NCI-H2029 (cell line): ENCODE measurements at regions not wholly inside any gene's neighbourhood (a gene's known extent, or its start where the extent isn't known, plus 50 kb on each side); places are given as distances from the start of the nearest gene placed in this dataset.

Source experiments
- DNase-seq: peaks from one replicate; lab custom pipeline; 2025; lab: John Stamatoyannopoulos, UW

DNA sequence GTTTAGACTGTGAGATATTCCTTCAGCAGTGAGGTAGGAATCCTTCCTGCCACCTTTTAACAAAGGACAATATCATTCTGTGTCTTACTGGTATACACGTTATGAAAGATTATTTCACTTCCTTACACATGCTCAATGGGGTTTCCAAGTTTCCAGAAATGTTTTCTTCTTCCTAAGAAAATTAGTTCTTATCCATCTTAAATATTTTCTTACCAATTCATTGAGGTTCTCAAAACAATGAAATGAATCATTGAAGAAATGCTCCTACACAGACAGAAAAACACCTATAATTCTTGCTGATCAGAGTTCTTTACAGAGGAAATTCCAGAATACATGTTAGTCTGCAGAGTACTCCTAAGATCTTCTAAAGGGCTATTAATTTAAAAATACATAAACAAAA lies 51.4 kb upstream of the SEC61G start:
- DNase-seq = no peak

DNA sequence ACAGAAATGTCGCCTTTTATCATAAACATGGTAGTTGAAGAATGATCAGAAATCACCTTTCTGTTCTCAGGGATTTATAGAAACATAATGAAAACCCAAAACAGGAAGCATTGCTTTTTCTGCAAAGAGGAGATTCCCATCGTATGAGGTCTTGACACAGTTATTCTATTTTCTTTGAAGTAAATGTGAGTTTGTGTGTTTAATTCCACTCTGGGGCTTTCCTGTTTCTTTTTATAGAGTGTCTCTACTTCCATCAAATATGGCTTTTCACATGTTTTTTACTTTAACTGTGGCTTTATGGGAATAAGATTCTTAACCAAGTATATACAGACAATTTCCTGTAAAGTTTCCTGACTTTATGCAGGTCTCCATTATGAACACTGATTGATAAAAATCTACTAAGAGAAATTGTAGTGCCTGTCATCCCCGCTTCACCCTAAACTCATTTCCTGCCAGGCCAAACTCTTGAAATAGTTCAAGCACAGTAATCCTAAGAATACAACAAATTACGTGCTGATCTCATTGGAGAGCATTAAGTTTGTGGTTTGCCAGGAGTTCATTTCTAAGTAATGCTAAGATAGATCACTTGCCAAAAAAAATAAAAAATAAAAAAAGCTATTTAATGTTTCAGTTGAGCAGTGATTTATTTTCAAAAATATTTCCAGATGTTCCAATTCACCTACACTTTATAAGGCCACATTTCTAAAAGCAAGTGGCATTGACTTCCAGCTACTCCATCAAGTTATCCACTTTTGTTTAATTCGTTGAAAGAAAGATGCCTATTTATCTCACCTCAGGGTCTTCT lies 52.2 kb upstream of the SEC61G start:
- DNase-seq = no peak

DNA sequence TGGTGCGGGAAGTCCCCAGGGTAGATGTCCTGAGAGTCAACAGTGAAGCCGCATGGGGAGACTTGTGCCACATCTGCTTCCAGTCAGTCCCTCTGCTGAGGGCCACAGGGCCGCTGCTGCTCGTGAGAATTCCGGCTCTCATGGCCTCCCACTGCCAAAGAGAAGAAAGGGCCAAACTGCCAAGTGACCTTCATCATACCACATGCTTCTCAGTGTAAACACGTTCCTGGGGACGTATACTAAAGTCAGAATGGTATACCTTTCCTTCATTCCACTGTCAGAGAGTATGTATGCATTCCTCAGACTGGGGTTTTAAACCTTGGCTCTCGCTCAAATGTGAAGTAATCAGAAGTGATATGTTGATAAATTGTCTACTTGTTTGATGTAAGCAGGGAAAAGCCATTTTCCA lies 52.8 kb upstream of the SEC61G start:
- DNase-seq = no peak

DNA sequence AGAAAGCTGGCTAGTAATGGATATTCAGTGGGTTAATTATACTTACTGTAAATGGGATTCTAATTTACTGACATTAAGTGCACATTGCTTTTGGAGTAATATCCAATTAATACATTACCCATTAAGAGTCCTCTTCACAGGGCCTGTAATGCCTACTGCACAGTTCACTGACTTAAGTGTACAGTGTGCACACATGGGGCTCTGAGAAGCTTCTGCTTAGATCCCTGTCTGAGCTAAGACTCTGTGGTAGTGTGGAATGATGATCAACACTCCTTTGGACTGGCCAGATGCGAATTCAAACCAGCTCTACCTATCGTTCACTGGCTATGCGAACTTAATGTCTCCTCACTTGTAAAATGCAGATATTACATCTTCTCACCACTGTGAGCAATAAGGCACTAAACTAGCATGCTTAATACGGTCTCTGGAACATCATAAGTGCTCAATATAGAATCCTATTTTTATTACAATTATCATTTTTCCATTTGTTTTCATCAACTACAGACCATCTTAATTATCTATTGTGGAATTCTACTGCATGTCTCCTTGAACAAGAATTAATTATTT lies 53.8 kb upstream of the SEC61G start:
- no peak for DNase-seq

DNA sequence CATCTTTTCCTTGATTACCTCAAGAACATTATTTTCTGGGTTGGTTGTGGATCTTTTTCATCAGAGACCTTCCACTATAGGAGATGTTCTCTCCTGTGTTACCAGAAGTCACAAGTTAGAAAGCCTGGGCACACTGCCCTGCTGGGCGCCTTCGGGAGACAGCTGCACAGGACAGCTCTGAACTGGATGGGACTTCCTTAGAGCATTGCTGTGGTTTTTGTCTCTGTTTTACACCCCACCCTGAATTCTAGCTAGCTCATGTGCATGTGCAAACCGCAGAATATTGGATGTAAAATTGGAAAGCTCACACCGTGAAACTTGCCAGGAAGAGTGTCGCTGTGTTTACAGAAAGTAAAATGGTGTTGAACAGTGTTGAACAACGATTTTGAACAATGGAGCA lies 54.4 kb upstream of the SEC61G start:
- DNase-seq = no peak

DNA sequence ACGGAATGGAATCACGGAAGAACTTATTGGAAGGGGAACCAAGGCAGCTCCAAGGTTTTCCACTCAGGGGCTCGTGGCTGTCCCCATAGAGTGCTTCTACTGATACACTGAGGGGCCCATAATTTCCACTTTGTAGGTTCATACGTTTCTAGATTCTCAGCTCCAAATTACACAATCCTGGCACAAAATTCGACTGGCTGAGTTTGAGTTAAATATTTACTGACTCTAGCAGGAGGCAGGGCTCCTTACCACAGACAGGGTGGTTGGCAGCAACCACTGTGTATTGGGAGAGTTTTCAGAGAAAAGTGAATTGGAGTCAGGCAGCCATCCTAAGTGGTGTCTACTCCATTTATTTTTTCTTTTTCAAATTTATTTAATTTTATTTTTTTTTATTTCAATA lies 55.4 kb upstream of the SEC61G start:
- DNase-seq = no peak

DNA sequence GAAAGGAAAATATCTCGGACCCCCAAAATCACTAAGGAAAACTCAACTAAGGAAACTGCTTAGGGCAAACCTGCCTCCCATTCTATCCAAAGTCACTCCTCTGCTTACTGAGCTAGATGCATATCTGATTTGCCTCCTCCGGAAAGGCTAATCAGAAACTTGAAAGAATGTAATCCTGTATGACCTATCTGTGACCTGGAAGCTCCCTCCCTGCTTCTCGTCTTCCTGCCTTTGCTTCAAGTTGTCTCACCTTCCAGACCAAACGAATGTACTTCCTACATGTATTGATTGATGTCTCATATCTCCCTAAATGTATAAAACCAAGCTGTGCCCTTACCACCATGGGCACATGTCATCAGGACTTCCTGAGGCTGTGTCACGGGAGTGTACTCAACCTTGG lies 58.1 kb upstream of the SEC61G start:
- DNase-seq = no peak

DNA sequence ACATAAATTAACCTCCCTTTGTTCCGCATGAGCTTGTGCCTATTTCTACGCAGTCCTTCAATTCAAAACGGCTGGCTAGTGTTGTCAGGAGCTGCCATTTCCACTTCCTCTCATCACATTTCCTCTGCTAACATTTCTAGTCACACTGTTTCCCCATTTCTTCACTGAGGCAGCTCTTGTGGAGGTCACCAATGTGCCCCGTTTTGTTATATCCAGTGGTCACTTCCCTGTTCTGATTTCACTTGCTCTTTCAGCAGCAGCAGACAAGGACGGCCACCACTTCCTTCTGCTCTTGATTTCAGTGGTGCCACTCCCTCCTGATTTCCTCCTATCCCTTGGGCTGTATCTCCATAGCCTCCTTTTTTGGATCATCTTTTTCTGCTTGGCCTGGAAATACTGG lies 64.8 kb upstream of the SEC61G start:
- no peak for DNase-seq

DNA sequence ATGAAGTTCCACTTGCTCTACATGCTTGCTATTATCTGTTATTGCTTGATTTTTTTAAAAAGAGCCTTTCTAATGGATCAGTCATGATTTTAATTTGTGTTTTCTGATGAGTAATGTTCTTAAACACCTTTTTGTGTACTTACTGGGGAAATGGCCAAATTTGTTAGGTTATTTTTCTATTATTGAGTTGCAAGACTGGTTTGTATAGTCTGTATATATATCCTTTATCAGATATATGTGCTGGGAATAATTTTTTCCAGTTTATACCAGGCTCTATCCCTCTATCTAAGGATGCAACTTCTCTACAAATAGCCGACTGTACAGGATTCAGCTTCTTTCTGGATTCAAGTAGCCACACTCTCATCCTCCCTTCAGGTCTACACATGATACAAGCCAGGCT lies 65.6 kb upstream of the SEC61G start:
- DNase-seq = no peak

DNA sequence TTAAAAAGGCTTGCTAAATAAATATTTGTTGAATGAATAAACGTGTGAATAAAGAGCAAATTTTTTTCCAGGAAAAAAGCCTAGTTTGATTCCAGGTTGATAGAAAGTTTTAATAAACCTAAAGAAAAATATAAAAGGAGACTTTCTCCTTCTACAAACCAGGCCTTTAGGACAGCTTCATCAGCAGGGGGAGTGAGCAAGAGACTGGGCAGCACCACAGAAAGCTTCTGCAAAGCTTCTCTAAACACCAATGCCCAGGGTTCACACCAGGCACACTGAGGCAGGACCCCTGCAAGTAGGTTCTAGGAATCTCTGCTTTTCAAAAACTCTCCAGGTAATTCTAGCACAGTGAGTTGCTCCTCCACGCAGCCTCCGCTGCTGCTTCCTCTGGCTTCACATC lies 66.4 kb upstream of the SEC61G start:
- DNase-seq = no peak

DNA sequence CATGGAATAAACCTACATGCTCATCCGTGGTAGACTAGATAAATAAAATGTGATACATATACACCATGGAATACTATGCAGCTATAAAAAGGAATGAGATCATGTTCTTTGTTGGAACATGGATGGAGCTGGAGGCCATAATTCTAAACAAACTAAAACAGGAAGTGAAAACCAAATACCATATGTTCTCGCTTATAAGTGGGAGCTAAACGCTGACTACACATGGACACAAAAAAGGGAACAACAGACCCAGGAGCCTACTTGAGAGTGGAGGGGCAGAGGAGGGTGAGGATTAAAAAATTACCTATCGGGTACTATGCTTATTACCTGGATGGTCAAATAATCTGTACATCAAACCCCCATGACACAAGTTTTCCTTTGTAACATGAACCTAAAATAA lies 68.7 kb upstream of the SEC61G start:
- DNase-seq = no peak

DNA sequence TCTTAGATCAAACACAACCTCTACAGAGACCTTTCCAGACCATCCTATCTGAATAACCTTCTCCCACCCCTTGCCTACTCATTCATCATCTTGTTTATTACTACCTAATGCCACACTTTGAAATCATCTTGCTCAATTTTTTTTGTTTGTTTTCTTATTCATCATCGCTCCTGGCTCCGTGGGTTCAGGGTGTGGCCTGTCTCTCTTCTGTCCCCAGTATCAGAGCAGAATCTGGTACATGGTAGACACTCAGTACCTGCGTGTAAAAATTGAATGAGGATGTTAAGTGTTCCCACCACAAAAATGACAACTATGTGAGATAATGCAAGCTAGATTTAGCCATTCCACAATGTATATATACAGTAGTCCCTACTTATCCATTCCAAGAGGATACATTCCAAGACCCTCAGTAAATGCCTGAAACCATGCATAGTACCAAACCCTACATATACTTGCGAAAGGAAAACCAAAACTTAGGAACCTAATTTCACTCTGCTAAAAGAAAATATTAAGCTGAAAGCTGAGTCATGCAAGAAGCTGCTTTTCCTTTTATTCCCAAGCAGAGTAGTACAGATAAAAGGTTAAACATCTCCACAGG lies 72.1 kb upstream of the SEC61G start:
- no peak for DNase-seq

DNA sequence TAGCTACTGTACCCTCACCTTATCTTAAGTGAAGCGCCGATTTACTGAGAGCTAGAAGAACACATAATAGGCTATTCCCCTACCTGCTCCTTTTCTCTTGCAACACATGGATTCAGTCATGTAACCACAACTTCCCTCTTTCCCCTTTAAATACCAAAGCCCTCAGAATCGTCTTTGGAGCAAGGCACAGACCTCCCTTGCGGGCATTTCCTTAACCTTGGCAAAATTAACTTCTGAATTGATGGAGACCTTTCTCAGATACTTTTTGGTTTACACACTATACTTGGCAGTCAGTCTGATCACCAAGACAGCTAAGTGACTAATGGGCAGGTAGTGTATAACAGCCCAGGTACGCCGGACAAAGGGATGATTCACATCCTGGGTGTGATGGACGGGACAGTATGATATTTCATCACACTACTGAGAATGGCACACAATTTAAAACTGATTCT lies 72.7 kb upstream of the SEC61G start:
- DNase-seq = no peak

DNA sequence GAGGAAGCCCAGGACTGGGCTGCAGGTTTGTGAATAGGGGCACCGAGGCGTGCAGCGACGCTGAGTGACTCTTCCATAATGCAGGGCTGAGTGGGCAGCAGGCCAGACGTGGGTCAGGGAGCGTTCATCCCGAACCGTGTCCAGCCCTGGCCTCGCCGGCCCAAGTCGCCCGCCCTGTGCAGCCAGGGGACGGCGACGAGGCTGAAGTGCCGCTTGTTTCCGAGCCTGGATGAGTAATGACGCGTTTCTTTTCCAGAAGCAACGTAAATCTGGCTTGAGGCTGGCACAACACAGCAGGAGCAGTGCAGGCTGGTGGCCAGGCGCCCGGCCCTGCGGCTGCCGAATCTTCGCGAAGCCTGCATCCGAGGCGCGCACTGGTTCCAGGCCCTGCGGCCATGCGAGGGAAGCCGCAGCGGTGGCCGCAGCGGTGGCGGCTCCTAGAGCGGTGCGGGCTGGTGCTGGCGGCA lies 74.0 kb upstream of the SEC61G start:
- peak; percentile 33 for DNase-seq

DNA sequence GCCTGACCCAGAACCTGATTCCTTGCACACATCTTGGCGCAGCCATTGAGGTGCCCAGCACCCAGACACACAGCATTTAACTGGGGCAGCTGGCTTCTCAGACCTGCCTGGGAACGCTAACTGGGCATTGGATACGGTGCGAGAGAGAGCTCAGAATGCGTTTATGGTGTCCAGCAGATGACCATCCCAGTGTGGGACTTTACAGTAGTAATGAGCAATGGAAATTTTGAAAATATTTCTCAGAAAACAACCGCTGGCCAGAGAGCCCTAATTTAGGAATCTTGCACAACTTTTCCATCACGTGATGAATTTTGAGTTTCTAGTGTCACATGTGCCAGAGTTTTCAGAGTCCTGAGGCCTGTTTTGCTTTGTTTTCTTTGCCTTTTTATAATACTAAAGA lies 78.2 kb upstream of the SEC61G start:
- no peak for DNase-seq

DNA sequence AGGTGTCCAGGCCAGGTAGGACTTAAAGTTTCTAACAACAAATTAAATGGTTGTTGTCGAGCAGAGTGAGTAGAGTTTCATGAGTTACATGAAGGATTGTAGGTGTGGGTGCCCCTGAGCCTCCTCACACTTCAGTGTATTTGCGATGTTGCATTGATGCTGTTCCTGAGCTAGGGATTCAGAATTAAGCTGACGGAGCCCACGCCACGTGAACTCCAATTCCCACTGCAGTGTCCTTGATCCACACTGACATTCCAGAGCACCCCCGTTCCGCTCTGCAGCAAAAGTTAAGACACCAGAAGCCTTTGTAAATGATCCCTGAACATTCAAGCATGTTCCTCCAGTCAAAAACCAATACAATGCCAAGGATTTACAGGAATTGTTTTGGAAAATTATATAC lies 78.8 kb upstream of the SEC61G start:
- DNase-seq = no peak

DNA sequence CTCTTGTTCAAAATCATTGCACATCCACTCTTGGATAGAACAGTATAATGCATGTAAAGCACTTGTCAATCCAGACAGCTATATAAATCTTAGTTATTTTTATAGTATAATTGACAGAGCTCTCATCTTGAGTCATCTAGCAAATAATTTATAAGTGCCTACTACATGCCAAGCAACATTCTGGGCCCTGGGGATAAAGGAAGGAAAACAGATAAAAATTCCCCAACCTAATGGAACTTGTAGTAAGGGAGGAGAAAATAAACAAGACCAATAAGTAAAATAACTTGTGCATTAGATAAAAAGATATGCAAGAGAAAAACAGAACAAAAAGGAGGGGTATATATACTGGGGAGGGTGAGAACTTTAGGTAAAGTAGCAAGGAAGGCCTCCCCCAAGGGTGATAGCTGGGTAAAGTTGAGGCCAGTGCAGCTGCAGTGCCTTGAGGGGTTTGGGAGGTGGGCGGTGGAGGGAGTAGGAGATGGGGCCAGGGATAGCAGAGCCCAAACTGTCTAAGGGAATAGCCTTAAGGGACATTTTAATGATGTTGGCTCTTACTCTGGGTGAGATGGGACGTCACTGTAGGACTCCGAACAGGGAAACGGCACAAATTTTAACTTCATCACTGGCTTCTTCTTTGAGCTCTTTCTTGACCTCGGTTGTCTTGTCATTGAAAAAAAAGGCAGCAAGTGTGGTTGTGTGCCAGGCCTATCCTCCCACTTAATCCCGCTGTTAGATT lies 79.3 kb upstream of the SEC61G start:
- DNase-seq = no peak

DNA sequence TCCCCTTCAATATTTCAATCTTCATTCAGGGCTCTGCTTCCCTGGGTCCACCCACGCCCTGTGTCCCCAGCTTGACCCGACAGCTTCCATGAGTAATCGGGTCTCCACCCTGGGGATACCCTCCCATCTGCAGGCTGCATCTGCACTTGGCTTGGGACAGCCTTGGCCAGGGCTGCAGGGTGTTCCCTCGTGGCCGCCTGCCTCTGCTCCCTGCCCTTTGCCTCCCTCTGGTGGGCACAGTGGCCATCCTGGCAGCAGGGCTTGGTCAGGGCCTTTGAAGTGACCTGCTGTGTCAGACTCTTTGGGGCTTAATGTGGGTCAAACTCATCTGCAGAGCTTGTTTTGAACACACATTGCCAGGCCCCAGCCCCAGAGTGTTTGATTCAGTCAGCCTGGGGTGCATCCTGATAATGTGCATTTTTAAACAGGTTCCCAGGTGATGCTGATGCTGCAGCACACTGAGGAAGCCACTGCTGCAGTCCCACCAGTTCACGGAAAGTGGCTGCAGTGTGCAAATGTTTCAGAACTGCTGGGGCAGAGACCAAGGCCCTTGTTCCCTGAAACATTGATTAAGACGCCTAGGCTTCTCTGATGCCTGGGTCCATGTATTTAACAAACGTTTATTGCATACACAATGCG lies 80.7 kb upstream of the SEC61G start:
- no peak for DNase-seq

DNA sequence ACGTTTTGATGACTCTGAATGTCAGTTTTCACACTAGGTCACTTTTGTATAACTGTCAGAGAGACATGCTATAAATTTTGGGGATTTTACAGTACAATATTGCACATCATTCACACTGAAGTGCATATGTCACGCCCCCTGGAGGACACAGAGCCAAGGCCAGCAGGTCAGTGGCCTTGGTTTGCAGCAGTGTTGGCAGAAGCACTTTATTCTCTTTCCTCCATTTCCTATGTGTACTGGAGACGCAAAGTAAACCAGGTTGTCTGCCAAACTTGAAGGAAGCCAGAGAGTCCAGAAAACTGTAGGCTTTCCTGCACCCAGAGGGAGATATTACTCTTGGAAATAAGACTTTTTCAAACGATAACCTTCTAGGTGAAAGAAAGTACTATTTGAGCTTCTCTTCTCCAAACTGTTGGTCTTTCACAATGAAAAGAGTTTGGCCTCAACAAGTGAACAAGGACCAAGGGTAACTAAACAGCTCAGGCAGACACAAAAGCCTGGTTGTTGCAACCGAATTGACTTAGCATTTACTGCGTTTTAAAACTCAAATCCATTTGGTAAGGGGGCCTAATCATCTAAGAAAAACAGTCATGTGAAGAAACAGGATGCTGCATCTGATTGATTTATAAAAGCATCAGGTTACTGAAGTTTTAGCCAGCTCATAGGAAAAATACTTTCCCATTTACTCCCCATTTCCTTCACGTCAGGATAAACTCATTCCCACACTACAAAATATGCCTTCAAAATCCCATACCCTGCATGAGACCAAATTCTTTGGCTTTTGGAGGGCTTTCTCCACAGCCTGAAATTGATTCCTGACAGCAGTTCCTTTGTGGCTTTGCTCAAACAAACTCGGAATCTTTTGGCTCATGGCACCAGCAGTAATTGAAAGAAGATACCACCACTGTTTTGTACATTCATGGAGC lies 83.0 kb upstream of the SEC61G start:
- no peak for DNase-seq

DNA sequence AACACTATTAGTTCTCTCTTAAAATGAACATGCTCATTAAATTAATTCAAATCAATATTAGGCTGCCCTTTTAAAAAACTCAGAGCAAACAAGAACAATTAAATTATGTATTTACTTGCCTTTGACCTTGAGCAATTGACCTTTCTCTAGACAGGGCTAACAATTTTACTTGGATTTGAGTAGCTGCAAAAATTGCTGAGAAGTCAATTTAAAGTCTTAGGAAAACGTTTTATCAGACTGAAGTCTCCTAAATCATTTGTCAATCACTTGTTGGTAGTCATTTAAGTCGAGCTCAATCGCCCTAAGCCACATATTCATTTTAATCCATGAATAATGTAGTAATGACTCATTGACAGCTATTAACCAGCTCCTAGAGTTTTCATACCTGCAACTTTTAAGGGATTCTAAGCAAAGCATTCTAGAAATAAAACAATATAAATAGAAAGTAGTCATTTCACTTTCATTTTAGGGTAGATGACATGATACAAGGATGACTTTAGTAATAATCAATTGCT lies 84.9 kb upstream of the SEC61G start:
- DNase-seq = no peak

DNA sequence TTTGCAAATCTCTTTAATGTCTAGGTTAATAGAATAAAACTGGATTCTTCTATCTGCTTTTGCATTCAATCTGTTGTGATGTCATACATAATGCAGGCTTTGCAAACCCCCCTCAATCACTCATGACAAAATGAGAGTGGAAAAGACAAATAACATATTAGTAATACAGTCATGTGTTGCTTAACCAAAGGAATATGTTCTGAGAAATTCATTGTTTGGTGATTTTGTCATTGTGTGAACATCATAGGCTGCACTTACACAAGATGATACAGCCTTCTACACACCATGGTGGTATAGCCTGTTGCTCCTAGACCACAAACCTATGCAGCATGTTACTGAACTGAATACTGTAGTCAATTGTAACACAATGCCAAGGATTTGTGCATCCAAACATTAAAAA lies 87.3 kb upstream of the SEC61G start:
- DNase-seq = no peak
